ENCODE measurements at regions not wholly inside any gene's neighbourhood (a gene's known extent, or its start where the extent isn't known, plus 50 kb on each side); places are given as distances from the start of the nearest gene placed in this dataset.

DNA sequence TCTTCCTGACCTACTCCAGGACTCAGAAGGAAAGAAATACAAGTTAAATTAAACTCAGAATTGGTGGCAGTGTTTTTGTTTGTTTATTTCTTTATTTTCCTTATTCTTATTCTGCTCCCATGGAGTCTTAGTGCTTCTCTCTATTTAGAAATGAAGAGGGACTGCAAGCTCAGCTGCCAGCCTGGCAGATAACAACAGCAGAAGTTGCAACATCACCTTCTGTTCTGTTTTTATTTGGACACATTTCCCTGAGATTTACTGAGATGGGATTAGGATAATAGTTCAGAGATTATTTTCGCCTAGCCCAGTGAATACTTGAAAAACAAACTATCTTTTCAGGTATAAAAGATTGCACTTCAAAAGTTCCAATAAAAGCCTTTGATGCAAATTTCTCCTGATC lies 70.4 kb upstream of the DTNA start:
- H3K4me1 ChIP-seq (ENCODE audit: control insufficient read depth in 1 of 2, insufficient read depth in 1 of 2, low read depth in 1 of 2, low read length in 1 of 2) = no peaks in the 10 kb centered on the region
- no peaks in the 10 kb centered on the region for H3K9me3 ChIP-seq
- TF ChIP-seq, protein P1, sequence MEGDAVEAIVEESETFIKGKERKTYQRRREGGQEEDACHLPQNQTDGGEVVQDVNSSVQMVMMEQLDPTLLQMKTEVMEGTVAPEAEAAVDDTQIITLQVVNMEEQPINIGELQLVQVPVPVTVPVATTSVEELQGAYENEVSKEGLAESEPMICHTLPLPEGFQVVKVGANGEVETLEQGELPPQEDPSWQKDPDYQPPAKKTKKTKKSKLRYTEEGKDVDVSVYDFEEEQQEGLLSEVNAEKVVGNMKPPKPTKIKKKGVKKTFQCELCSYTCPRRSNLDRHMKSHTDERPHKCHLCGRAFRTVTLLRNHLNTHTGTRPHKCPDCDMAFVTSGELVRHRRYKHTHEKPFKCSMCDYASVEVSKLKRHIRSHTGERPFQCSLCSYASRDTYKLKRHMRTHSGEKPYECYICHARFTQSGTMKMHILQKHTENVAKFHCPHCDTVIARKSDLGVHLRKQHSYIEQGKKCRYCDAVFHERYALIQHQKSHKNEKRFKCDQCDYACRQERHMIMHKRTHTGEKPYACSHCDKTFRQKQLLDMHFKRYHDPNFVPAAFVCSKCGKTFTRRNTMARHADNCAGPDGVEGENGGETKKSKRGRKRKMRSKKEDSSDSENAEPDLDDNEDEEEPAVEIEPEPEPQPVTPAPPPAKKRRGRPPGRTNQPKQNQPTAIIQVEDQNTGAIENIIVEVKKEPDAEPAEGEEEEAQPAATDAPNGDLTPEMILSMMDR (IDR thresholded peaks at IDR 0.05) = no peak
- H3K4me3 ChIP-seq (ENCODE audit: low read depth in 1 of 2, low read length in 1 of 2) = no peak overlapping the region
- H3K27ac ChIP-seq = no peak overlapping the region
- no peaks in the 10 kb centered on the region for H3K36me3 ChIP-seq
- H3K27me3 ChIP-seq = no peaks in the 10 kb centered on the region

DNA sequence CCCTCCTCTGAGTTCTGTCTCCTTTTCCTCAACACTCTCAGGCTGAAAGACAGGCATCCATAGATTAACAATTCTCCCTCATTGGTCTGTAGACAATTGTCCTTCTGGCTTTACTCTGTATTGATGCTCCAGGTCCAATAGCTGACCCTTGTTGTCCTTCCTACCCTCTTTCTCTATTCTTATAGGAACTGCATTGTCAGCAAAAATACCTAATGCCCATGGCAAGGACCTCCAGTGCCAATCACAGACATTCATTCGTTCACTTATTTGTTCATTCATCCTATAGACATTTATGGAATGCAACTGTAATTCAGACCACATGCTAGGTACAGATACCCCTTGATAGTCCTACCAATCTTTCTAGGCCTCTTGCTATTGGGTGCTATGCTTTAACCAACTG lies 69.8 kb upstream of the DTNA start:
- no peak overlapping the region for H3K27ac ChIP-seq
- TF ChIP-seq, protein P1 (IDR thresholded peaks at IDR 0.05) = no peak
- H3K9me3 ChIP-seq = no peaks in the 10 kb centered on the region
- H3K27me3 ChIP-seq = no peaks in the 10 kb centered on the region
- no peaks in the 10 kb centered on the region for H3K36me3 ChIP-seq
- no peaks in the 10 kb centered on the region for H3K4me1 ChIP-seq (ENCODE audit: control insufficient read depth in 1 of 2, insufficient read depth in 1 of 2, low read depth in 1 of 2, low read length in 1 of 2)
- no peak overlapping the region for H3K4me3 ChIP-seq (ENCODE audit: low read depth in 1 of 2, low read length in 1 of 2)

DNA sequence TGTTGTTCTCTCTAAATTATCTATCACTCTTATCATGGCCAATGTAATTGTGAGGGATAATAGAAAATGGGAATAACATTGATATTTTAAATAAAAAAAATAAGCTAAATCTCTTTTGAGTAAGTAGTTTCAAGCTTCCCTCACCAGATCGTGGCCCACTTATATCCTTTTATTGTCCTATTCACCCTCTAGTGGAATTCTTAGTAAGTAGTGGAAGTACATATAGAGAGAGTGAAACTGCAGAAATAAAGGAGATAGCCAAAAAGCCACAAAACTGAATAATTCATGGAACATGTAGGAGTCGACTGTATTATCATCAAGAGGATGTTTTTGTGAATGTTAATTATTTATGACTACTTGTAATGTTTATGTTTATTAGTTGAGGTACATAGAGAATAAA lies 66.1 kb upstream of the DTNA start:
- TF ChIP-seq, protein P1 (IDR thresholded peaks at IDR 0.05) = no peak

DNA sequence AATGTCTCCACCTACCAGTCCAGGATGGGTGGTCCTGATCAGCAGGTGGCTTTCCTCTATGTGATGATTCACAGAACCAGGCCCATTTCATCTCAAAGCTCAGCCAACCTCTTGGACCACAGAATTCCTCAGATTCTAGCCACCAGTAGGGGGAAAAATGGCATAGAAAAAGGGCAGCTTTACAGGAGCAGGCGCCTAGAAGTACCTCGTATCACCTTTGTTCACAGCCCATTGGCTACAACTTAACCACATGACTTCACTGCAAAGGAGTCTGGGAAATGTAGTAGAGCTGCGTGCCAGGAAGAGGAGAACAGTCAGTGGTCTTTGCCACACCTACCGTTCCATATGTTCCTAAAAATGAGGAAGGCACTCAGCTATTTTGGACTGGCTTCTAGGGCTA lies 62.8 kb upstream of the DTNA start:
- H3K4me3 ChIP-seq (ENCODE audit: low read depth in 1 of 2, low read length in 1 of 2) = no peak overlapping the region
- TF ChIP-seq, protein P1 (IDR thresholded peaks at IDR 0.05) = no peak
- H3K36me3 ChIP-seq = no peaks in the 10 kb centered on the region
- no peaks in the 10 kb centered on the region for H3K27me3 ChIP-seq
- no peak overlapping the region for H3K27ac ChIP-seq
- H3K9me3 ChIP-seq = no peaks in the 10 kb centered on the region
- H3K4me1 ChIP-seq (ENCODE audit: control insufficient read depth in 1 of 2, insufficient read depth in 1 of 2, low read depth in 1 of 2, low read length in 1 of 2) = no peaks in the 10 kb centered on the region

More for the DNA sequence above, 66.1 kb upstream of the DTNA start:
- Histone ChIP-seq H3K9me3 (no peaks in the 10 kb centered on the region), H3K27ac (no peak overlapping the region), H3K36me3 (no peaks in the 10 kb centered on the region), H3K27me3 (no peaks in the 10 kb centered on the region), H3K4me1 (ENCODE audit: control insufficient read depth in 1 of 2, insufficient read depth in 1 of 2, low read depth in 1 of 2, low read length in 1 of 2) (no peaks in the 10 kb centered on the region), H3K4me3 (ENCODE audit: low read depth in 1 of 2, low read length in 1 of 2) (no peak overlapping the region)

DNA sequence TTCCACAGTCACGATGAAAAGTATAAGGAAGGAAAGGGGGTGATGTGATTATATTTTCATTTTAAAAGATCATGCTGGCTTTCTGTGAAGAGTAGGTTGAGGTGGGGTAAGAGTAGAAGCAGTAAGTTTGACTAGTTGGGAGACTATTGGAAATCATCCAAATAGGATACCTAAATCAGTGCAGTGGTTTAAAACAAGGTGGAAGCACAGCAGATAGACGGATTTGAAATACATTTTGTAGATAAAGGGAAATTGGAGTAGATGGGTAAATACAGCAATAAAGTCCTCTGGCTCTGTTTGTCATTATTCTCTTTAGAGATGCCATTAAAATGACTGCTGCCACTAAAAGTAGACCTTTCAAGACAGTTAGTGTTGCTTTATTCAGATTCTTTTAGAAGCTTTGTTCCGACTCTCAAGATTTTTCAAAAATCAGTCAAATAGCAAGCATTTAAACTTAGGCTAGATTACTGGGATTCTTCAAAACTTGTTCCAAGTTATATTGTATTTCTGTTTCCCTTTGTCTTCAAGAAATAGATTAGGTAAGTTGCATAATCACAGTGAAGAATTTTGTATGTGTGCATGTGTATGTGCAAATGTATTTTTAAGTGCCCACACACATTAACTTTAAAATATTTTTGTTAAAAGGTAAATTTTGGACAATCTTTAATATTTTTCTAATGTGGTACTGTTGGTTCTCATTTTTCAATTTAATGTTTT lies 61.7 kb upstream of the DTNA start:
- Histone ChIP-seq H3K4me3 (ENCODE audit: low read depth in 1 of 2, low read length in 1 of 2) (no peak overlapping the region), H3K9me3 (no peaks in the 10 kb centered on the region), H3K27ac (no peak overlapping the region), H3K27me3 (no peaks in the 10 kb centered on the region), H3K36me3 (no peaks in the 10 kb centered on the region), H3K4me1 (ENCODE audit: control insufficient read depth in 1 of 2, insufficient read depth in 1 of 2, low read depth in 1 of 2, low read length in 1 of 2) (no peaks in the 10 kb centered on the region)
- TF ChIP-seq, protein P1 (IDR thresholded peaks at IDR 0.05) = no peak

Measured in neutrophil (primary cell).